Uterus (tissue), 3 donors: ENCODE measurements at regions not wholly inside any gene's neighbourhood (a gene's known extent, or its start where the extent isn't known, plus 50 kb on each side); places are given as distances from the start of the nearest gene placed in this dataset.

Source experiments
- DNase-seq, 2 donors: peaks; one replicate each; pipeline ENCODE4 v3.0.0-alpha.2; 2019 to 2020
- H3K27ac ChIP-seq, 2 donors: fragments of 200-600 bp; sonication (generic); 1 replicate in 1 of 2; 2 replicates in 1 of 2; pipeline ENCODE4 v1.5.1; 2016 to 2018
- H3K27me3 ChIP-seq, 2 donors: fragments of 200-600 bp; sonication (generic); one replicate each; pipeline ENCODE4 v1.5.1; 2018 to 2019; ENCODE audit warnings: control low read depth in 1 of 2
- H3K36me3 ChIP-seq, 2 donors: fragments of 200-600 bp; sonication (generic); one replicate each; pipeline ENCODE4 v1.5.1; 2019; ENCODE audit warnings: control low read depth in 1 of 2
- H3K4me1 ChIP-seq, 2 donors: fragments of 200-600 bp; sonication (generic); one replicate each; pipeline ENCODE4 v1.5.1; 2018 to 2019; ENCODE audit warnings: control low read depth in 1 of 2
- H3K4me3 ChIP-seq, 2 donors: fragments of 200-600 bp; sonication (generic); 1 replicate in 1 of 2; 2 replicates in 1 of 2; pipeline ENCODE4 v1.5.1; 2018 to 2019; ENCODE audit warnings: mild to moderate bottlenecking in 1 of 2
- H3K9me3 ChIP-seq, 2 donors: fragments of 200-600 bp; sonication (generic); one replicate each; pipeline ENCODE4 v1.5.1; 2019; ENCODE audit warnings: control low read depth in 1 of 2
- CTCF ChIP-seq, 4 experiments: fragments of 200-600 bp in 2 of 4; fragments of 450-650 bp in 2 of 4; sonication (generic) in 2 of 4; IDR thresholded peaks; one replicate each; pipeline ENCODE4 v1.5.1; 2016 to 2019; ENCODE audit warnings: antibody characterized with exemption in 4 of 4, mild to moderate bottlenecking in 2 of 4, moderate library complexity in 1 of 4
- POLR2A ChIP-seq, 2 donors: fragments of 450-650 bp; IDR thresholded peaks; one replicate each; pipeline ENCODE4 v1.6.1; 2016; ENCODE audit warnings: antibody characterized with exemption in 2 of 2, mild to moderate bottlenecking in 1 of 2, moderate library complexity in 1 of 2
- intact Hi-C: fragments of 100-400 bp; cut with DNase I; formaldehyde crosslinking; loops from one replicate; pipeline ENCODE4 v1.15.1; 2023; ENCODE audit warnings: low total_unique reads
- donor health status: DM: yes; HTN: yes; CAD: no.

- Histone ChIP-seq H3K36me3 (no peaks in the 10 kb centered on the region), H3K27me3 (no peaks in the 10 kb centered on the region), H3K4me1 (no peaks in the 10 kb centered on the region), H3K4me3 (no peak overlapping the region), H3K9me3 (no peaks in the 10 kb centered on the region), H3K27ac (no peak overlapping the region)
- intact Hi-C loops, result no loop called here
- no peak for TF ChIP-seq CTCF (IDR thresholded peaks at IDR 0.05)
- TF ChIP-seq POLR2A (IDR thresholded peaks at IDR 0.05), result no peak
- DNase-seq, result no peak
These were observed 69.9 kb downstream of the ZC3H11B start for GRCh38 chr1:219542828-219543518.

GRCh38 chr1:219541946-219542345, 71.0 kb downstream of the ZC3H11B start:
- H3K36me3 ChIP-seq, result no peaks in the 10 kb centered on the region
- H3K4me3 ChIP-seq, result no peak overlapping the region
- H3K27me3 ChIP-seq, result no peaks in the 10 kb centered on the region
- DNase-seq, result no peak
- intact Hi-C loops, result no loop called here
- no peaks in the 10 kb centered on the region for H3K4me1 ChIP-seq
- TF ChIP-seq CTCF (IDR thresholded peaks at IDR 0.05) (no peak), POLR2A (IDR thresholded peaks at IDR 0.05) (no peak)
- no peak overlapping the region for H3K27ac ChIP-seq
- no peaks in the 10 kb centered on the region for H3K9me3 ChIP-seq

- H3K4me3 ChIP-seq, result no peak overlapping the region
- no peak overlapping the region for H3K27ac ChIP-seq
- TF ChIP-seq CTCF (IDR thresholded peaks at IDR 0.05) (no peak), POLR2A (IDR thresholded peaks at IDR 0.05) (no peak)
- H3K27me3 ChIP-seq, result no peaks in the 10 kb centered on the region
- no peaks in the 10 kb centered on the region for H3K9me3 ChIP-seq
- no peaks in the 10 kb centered on the region for H3K36me3 ChIP-seq
- no peak for DNase-seq
- intact Hi-C loops, result no loop called here
- H3K4me1 ChIP-seq, result no peaks in the 10 kb centered on the region
These were observed 73.2 kb downstream of the ZC3H11B start for GRCh38 chr1:219539645-219540254.

GRCh38 chr1:219538886-219539285, 74.0 kb downstream of the ZC3H11B start:
- H3K27ac ChIP-seq, result no peak overlapping the region
- no peaks in the 10 kb centered on the region for H3K4me1 ChIP-seq
- no peak for DNase-seq
- no peak overlapping the region for H3K4me3 ChIP-seq
- H3K27me3 ChIP-seq, result no peaks in the 10 kb centered on the region
- H3K36me3 ChIP-seq, result no peaks in the 10 kb centered on the region
- no peaks in the 10 kb centered on the region for H3K9me3 ChIP-seq
- intact Hi-C loops, result no loop called here
- no peak for TF ChIP-seq CTCF (IDR thresholded peaks at IDR 0.05)
- no peak for TF ChIP-seq POLR2A (IDR thresholded peaks at IDR 0.05)

GRCh38 chr1:219537223-219537631, 75.7 kb downstream of the ZC3H11B start:
- Histone ChIP-seq H3K27ac (no peak overlapping the region), H3K4me3 (no peak overlapping the region), H3K9me3 (no peaks in the 10 kb centered on the region), H3K4me1 (no peaks in the 10 kb centered on the region), H3K36me3 (no peaks in the 10 kb centered on the region), H3K27me3 (no peaks in the 10 kb centered on the region)
- intact Hi-C loops, result no loop called here
- no peak for TF ChIP-seq POLR2A (IDR thresholded peaks at IDR 0.05)
- no peak for TF ChIP-seq CTCF (IDR thresholded peaks at IDR 0.05)
- DNase-seq, result no peak
